Amniotic epithelial cell (primary cell): ENCODE measurements at regions not wholly inside any gene's neighbourhood (a gene's known extent, or its start where the extent isn't known, plus 50 kb on each side); places are given as distances from the start of the nearest gene placed in this dataset.
A peak's percentile ranks its signal among the peaks of the same experiment; 100 is the strongest.

Experiments used
- DNase-seq: peaks from one replicate; pipeline ENCODE4 v3.0.0-alpha.2; 2010; ENCODE audit warnings: low read depth

- no peak for DNase-seq
These were observed 175.3 kb downstream of the QDPR start for GRCh38 chr4:17336524-17336961.

- DNase-seq = no peak
These were observed 175.8 kb downstream of the QDPR start for GRCh38 chr4:17336069-17336468.

GRCh38 chr4:17335371-17335770 lies 176.5 kb downstream of the QDPR start:
- DNase-seq = no peak

GRCh38 chr4:17332478-17332877 lies 179.4 kb downstream of the QDPR start:
- no peak for DNase-seq

GRCh38 chr4:17329046-17329445 lies 182.8 kb downstream of the QDPR start:
- DNase-seq = no peak

GRCh38 chr4:17328141-17328815 lies 183.6 kb downstream of the QDPR start:
- DNase-seq = no peak

GRCh38 chr4:17327591-17327990 lies 184.3 kb downstream of the QDPR start:
- no peak for DNase-seq

- no peak for DNase-seq
These were observed 185.1 kb downstream of the QDPR start for GRCh38 chr4:17326756-17327155.

GRCh38 chr4:17325098-17325497 lies 186.8 kb downstream of the QDPR start:
- DNase-seq = no peak

- DNase-seq = peak; percentile 4
These were observed 187.5 kb downstream of the QDPR start for GRCh38 chr4:17324386-17324830.

GRCh38 chr4:17323554-17324385 lies 188.1 kb downstream of the QDPR start:
- no peak for DNase-seq

- no peak for DNase-seq
These were observed 189.4 kb downstream of the QDPR start for GRCh38 chr4:17322514-17322913.

- no peak for DNase-seq
These were observed 191.8 kb downstream of the QDPR start for GRCh38 chr4:17320046-17320445.

- DNase-seq = no peak
These were observed 194.4 kb downstream of the QDPR start for GRCh38 chr4:17317526-17317925.

- DNase-seq = no peak
These were observed 195.3 kb downstream of the QDPR start for GRCh38 chr4:17316566-17316965.

GRCh38 chr4:17315459-17315858 lies 196.4 kb downstream of the QDPR start:
- DNase-seq = no peak

- no peak for DNase-seq
These were observed 198.7 kb downstream of the QDPR start for GRCh38 chr4:17313194-17313593.

GRCh38 chr4:17310269-17310652 lies 201.6 kb downstream of the QDPR start:
- DNase-seq = no peak

GRCh38 chr4:17309567-17310268 lies 202.2 kb downstream of the QDPR start:
- no peak for DNase-seq

GRCh38 chr4:17301869-17302268 lies 210.0 kb downstream of the QDPR start:
- no peak for DNase-seq

- DNase-seq = no peak
These were observed 210.6 kb downstream of the QDPR start for GRCh38 chr4:17301266-17301665.

GRCh38 chr4:17296921-17297890 lies 214.7 kb downstream of the QDPR start:
- no peak for DNase-seq
